ENCODE measurements at regions not wholly inside any gene's neighbourhood (a gene's known extent, or its start where the extent isn't known, plus 50 kb on each side); places are given as distances from the start of the nearest gene placed in this dataset.
A peak's percentile ranks its signal among the peaks of the same experiment; 100 is the strongest.

DNA sequence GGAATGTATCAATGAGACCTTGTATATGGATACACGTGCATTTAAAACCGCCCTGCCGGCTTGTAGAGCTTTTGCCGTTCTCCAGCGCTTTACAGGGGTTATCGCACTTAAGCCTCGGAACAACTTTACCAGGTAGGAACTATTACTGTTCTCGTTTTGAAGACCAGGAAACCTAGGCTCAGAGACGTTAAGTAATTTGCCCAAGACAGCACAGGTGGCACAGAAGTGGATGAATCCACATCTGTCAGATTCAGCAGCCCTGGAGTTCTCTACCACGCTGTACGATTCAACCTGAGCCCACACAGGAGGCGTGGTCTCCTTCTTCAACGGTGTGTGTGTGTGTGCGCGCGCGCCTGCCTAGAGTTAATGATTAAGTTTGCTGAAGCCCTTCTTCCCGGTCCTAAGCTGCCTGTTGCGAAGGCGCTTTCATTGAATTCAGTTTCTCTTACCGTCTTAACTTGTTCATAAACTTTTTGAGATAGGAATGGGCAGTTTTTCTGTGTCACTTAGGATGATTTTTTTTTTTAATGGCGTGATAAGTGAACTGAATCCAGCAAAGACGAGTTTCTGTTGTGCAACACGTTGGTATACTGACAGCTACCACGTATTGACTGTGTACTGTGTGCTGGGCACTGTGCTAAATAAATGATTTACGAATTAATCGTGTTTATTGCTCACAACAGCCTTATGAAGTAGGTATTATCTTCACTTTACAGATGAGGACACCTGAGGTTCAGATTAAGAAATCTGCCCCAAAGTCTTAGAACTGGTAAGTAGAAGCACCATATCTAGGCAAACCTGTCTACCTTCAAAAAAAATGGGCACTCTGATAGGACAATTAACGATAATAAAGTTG lies 67.4 kb downstream of the KCNRG start:
- H3K4me3 ChIP-seq (ENCODE audit: control extremely low read depth in 1 of 5, extremely low read depth in 1 of 5, insufficient read depth in 1 of 5, low read depth in 2 of 5, low read length in 4 of 5): peak overlapping the region; percentile 81 to 99 (median 91)
- DNase-seq: peak; percentile 87
- CTCF ChIA-PET: interaction anchor here (0.6 to 10.4 kb wide), 21 partner anchors 8 to 831 kb away, joined by 3 to 195 read pairs (median 4); partner anchors contain the start of genes SPRYD7 and TRIM13
- TF ChIP-seq EZH2 (IDR thresholded peaks at IDR 0.05; ENCODE audit: borderline replicate concordance, insufficient read depth, low read depth, low read length, poor library complexity, severe bottlenecking) (no peak), CTCF (IDR thresholded peaks at IDR 0.05) (no peak)
- no peaks in the 10 kb centered on the region for H3K9me3 Mint-ChIP-seq (ENCODE audit: insufficient read depth)
- no peaks in the 10 kb centered on the region for H3K9me3 ChIP-seq (ENCODE audit: control extremely low read depth in 1 of 3, control insufficient read depth in 2 of 3, insufficient read depth in 1 of 3, low read length in 2 of 3)
- peak overlapping the region; percentile 94 for H3K27ac Mint-ChIP-seq
- peak; percentile 51 for ATAC-seq (ENCODE audit: low read depth)
- POLR2A ChIA-PET: interaction anchor here (0.7 to 7.1 kb wide), 10 partner anchors 9 to 828 kb away, joined by 3 to 142 read pairs (median 4); partner anchors contain the start of gene TRIM13
- intact Hi-C loops (cut with micrococcal nuclease): loop anchor here (1.0 to 5.0 kb wide), 12 partner anchors 10 to 830 kb away; partner anchors contain the start of genes KPNA3, SPRYD7 and TRIM13
- H3K9ac ChIP-seq (ENCODE audit: low read length): peak overlapping the region; percentile 74
- H3K4me1 Mint-ChIP-seq: peaks cover 53% of the 10 kb centered on the region
- peaks cover 29 to 45% of the 10 kb centered on the region in 2 donors for H3K4me1 ChIP-seq (ENCODE audit: control insufficient read depth in 2 of 2, insufficient read depth in 2 of 2, low read length in 2 of 2)
- H3K27me3 ChIP-seq (replicated peaks in 1 of 4; ENCODE audit: control extremely low read depth in 1 of 4, control insufficient read depth in 3 of 4, insufficient read depth in 4 of 4, low read length in 3 of 4): no peaks in the 10 kb centered on the region
- no peaks in the 10 kb centered on the region for H3K27me3 Mint-ChIP-seq
- H4K20me1 ChIP-seq (ENCODE audit: control insufficient read depth, insufficient read depth, low read length, poor library complexity, severe bottlenecking): peaks cover 7% of the 10 kb centered on the region
- H2AFZ ChIP-seq (ENCODE audit: insufficient read depth, low read depth, low read length, poor library complexity, severe bottlenecking): peak overlapping the region; percentile 75
- WGBS (ENCODE audit: insufficient coverage): 0% methylated on average over 17 of the region's 28 CpGs
- peak overlapping the region; percentile 81 for H3K4me2 ChIP-seq (replicated peaks; ENCODE audit: low read depth, low read length, poor library complexity, severe bottlenecking)
- peaks cover 77% of the 10 kb centered on the region for H3K79me2 ChIP-seq (ENCODE audit: control insufficient read depth, insufficient read depth, low read length)
- peak overlapping the region; percentile 68 to 77 for H3K27ac ChIP-seq (ENCODE audit: low read length in 2 of 2)
- peak overlapping the region; percentile 94 for H3K4me3 Mint-ChIP-seq
- no peaks in the 10 kb centered on the region for H3K36me3 ChIP-seq (replicated peaks in 1 of 2; ENCODE audit: control extremely low read depth in 1 of 2, control insufficient read depth in 1 of 2, extremely low read depth in 1 of 2, insufficient read depth in 2 of 2, low read length in 1 of 2)
